GM12878 (cell line): ENCODE measurements at regions not wholly inside any gene's neighbourhood (a gene's known extent, or its start where the extent isn't known, plus 50 kb on each side); places are given as distances from the start of the nearest gene placed in this dataset.

ENCODE experiments used
- ATAC-seq: fragments of 200-7000 bp; cut with Tn5 transposase; 3 replicates; pipeline ENCODE4 v1.9.1; 2020; ENCODE audit warnings: mild to moderate bottlenecking, moderate library complexity
- BruUV-seq: library from RNA; stranded (reverse); fragments of 400-500 nt; replicated peaks from 2 replicates; lab custom pipeline; 2021; lab: Mats Ljungman, UMichigan
- CTCF ChIA-PET: fragments of 300-600 bp; sonication (Branson Sonifier 250); formaldehyde crosslinking; extraction: SDS; loops from one replicate; lab custom pipeline; 2021; ENCODE audit warnings: inconsistent platforms; lab: Yijun Ruan, JAX
- POLR2A ChIA-PET: fragments of 350-600 bp; formaldehyde crosslinking; extraction: SDS; loops from one replicate; lab custom pipeline; 2021; ENCODE audit warnings: inconsistent platforms; lab: Charles Lee
- RAD21 ChIA-PET: fragments of 300-600 bp; sonication (Branson Sonifier 250); formaldehyde crosslinking; loops from one replicate; lab custom pipeline; 2023; ENCODE audit warnings: antibody characterized with exemption; ENCODE audit not compliant: unreplicated experiment; lab: Charles Lee
- SMC1A ChIA-PET: fragments of 300-600 bp; sonication (Branson Sonifier 250); formaldehyde crosslinking; loops from one replicate; lab custom pipeline; 2023; ENCODE audit not compliant: unreplicated experiment, uncharacterized antibody; lab: Charles Lee
- DNase-seq: peaks from one replicate; pipeline ENCODE4 v3.0.0-alpha.2; 2011; ENCODE audit warnings: low read depth, low spot score
- FAIRE-seq: peaks from 3 replicates; lab custom pipeline; 2011; peaks lifted over from hg19 to GRCh38; lab: Jason Lieb, UNC
- H2AFZ ChIP-seq: 2 replicates; pipeline ENCODE4 v1.6.0; 2011; ENCODE audit warnings: low read depth, low read length, control low read depth; ENCODE audit not compliant: control insufficient read depth
- H3K27ac ChIP-seq: 2 replicates; pipeline ENCODE4 v1.5.1; 2011; ENCODE audit warnings: control low read depth; ENCODE audit not compliant: control insufficient read depth, insufficient read depth
- H3K27me3 ChIP-seq, 2 experiments: replicated peaks in 1 of 2; 2 replicates each; pipeline versions ENCODE4 v1.6.0 to v1.6.1; 2011; ENCODE audit warnings: low read length in 1 of 2; ENCODE audit not compliant: control insufficient read depth in 2 of 2, insufficient read depth in 2 of 2
- H3K36me3 ChIP-seq, 2 experiments: 2 replicates each; pipeline ENCODE4 v1.5.1; 2011; ENCODE audit warnings: low read length in 1 of 2; ENCODE audit not compliant: control insufficient read depth in 2 of 2, insufficient read depth in 2 of 2
- H3K4me1 ChIP-seq: 2 replicates; pipeline ENCODE4 v1.6.1; 2011; ENCODE audit warnings: mild to moderate bottlenecking, low read length, moderate library complexity, mixed read lengths; ENCODE audit not compliant: control insufficient read depth, insufficient read depth
- H3K4me2 ChIP-seq: 2 replicates; pipeline ENCODE4 v1.6.0; 2011; ENCODE audit warnings: control low read depth; ENCODE audit not compliant: control insufficient read depth, insufficient read depth
- H3K4me3 ChIP-seq: fragments of 200-600 bp; sonication (generic); 2 replicates; pipeline ENCODE4 v1.5.1; 2016
- H3K79me2 ChIP-seq: 2 replicates; pipeline ENCODE4 v1.6.0; 2011; ENCODE audit warnings: low read length; ENCODE audit not compliant: control insufficient read depth, insufficient read depth
- H3K9ac ChIP-seq: 2 replicates; pipeline ENCODE4 v1.8.0; 2011; ENCODE audit warnings: low read length, control low read depth, mixed read lengths; ENCODE audit not compliant: control insufficient read depth, insufficient read depth
- H3K9me3 ChIP-seq: replicated peaks from 3 replicates; pipeline ENCODE4 v1.5.1; 2011; ENCODE audit warnings: mild to moderate bottlenecking, low read length; ENCODE audit not compliant: control insufficient read depth, insufficient read depth
- H4K20me1 ChIP-seq: 2 replicates; pipeline ENCODE4 v1.6.0; 2011; ENCODE audit not compliant: control insufficient read depth, insufficient read depth
- ASH2L ChIP-seq: fragments of 300-600, 200-600 bp; sonication (generic); IDR thresholded peaks from 2 replicates; pipeline ENCODE4 v1.6.1; 2017; ENCODE audit warnings: low read depth, mild to moderate bottlenecking, borderline replicate concordance
- CBX5 ChIP-seq: sonication (generic); IDR thresholded peaks from 2 replicates; pipeline ENCODE4 v1.6.1; 2016; ENCODE audit warnings: low read depth, moderate library complexity, mild to moderate bottlenecking, inconsistent platforms
- CHD1 ChIP-seq: IDR thresholded peaks from 2 replicates; pipeline ENCODE4 v1.6.1; 2012; ENCODE audit warnings: low read depth, low read length, improper control_type of control experiment
- CHD2 ChIP-seq: IDR thresholded peaks from 2 replicates; pipeline ENCODE4 v1.6.1; 2011; ENCODE audit warnings: low read depth, low read length, improper control_type of control experiment, borderline replicate concordance
- EZH2 ChIP-seq: IDR thresholded peaks from 2 replicates; pipeline ENCODE4 v1.6.1; 2012; ENCODE audit warnings: low read depth, mild to moderate bottlenecking, control low read depth, inconsistent platforms, low read length, borderline replicate concordance; ENCODE audit not compliant: control insufficient read depth
- FOS ChIP-seq: IDR thresholded peaks from 3 replicates; pipeline ENCODE4 v1.6.1; 2011; ENCODE audit warnings: borderline replicate concordance; ENCODE audit not compliant: insufficient read length; ENCODE audit errors: extremely low read depth
- FOXK2 ChIP-seq: fragments of 450-650 bp; IDR thresholded peaks from 2 replicates; pipeline ENCODE4 v1.6.1; 2017; ENCODE audit warnings: mild to moderate bottlenecking, moderate library complexity
- HDAC6 ChIP-seq: fragments of 200-600 bp; sonication (generic); IDR thresholded peaks from one replicate; pipeline ENCODE4 v1.8.0; 2017; ENCODE audit warnings: antibody characterized with exemption; ENCODE audit not compliant: unreplicated experiment
- KDM1A ChIP-seq: fragments of 200-600 bp; sonication (generic); IDR thresholded peaks from 2 replicates; pipeline ENCODE4 v1.6.1; 2016; ENCODE audit warnings: borderline replicate concordance
- MEF2A ChIP-seq: IDR thresholded peaks from 2 replicates; pipeline ENCODE4 v1.6.1; 2011; ENCODE audit warnings: low read depth, mild to moderate bottlenecking, low read length, moderate library complexity; ENCODE audit not compliant: insufficient read depth
- MYB ChIP-seq: fragments of 150-350 bp; IDR thresholded peaks from 2 replicates; pipeline ENCODE4 v1.6.1; 2014; ENCODE audit warnings: mild to moderate bottlenecking, low read depth, low read length, borderline replicate concordance
- POLR2AphosphoS5 ChIP-seq: IDR thresholded peaks from 2 replicates; pipeline ENCODE4 v1.6.1; 2011; ENCODE audit warnings: mild to moderate bottlenecking, low read length, inconsistent platforms
- RB1 ChIP-seq: fragments of 450-650 bp; formaldehyde crosslinking; IDR thresholded peaks from 2 replicates; pipeline ENCODE4 v1.6.1; 2017; ENCODE audit warnings: mild to moderate bottlenecking, borderline replicate concordance
- SREBF1 ChIP-seq: IDR thresholded peaks from 2 replicates; pipeline ENCODE4 v1.6.1; 2012; ENCODE audit warnings: mild to moderate bottlenecking, low read length
- STAT3 ChIP-seq: IDR thresholded peaks from 2 replicates; pipeline ENCODE4 v1.6.1; 2011; ENCODE audit warnings: low read depth, low read length, improper control_type of control experiment
- SUZ12 ChIP-seq: fragments of 200-600 bp; sonication (generic); IDR thresholded peaks from one replicate; pipeline ENCODE4 v1.6.1; 2018; ENCODE audit warnings: antibody characterized with exemption, mild to moderate bottlenecking; ENCODE audit not compliant: unreplicated experiment
- TARDBP ChIP-seq: IDR thresholded peaks from 2 replicates; pipeline ENCODE4 v1.6.1; 2016; ENCODE audit warnings: borderline replicate concordance
- TCF12 ChIP-seq: IDR thresholded peaks from 2 replicates; pipeline ENCODE4 v1.6.1; 2011; ENCODE audit warnings: low read depth, mild to moderate bottlenecking, low read length
- WGBS: methylation state at CpG from one replicate; pipeline ENCODE4 v1.1.6; 2016; ENCODE audit warnings: low lambda C conversion rate; ENCODE audit not compliant: insufficient replicate concordance, insufficient coverage; ENCODE audit errors: missing lambda C conversion rate; 5-methylcytosine and 5-hydroxymethylcytosine counted together
- in situ Hi-C: fragments of 300-500 bp; cut with MboI; formaldehyde crosslinking; loops from 9 replicates; pipeline ENCODE4 v1.14.3; 2018; ENCODE audit warnings: mixed read lengths
- intact Hi-C: fragments of 100-400 bp; cut with micrococcal nuclease; formaldehyde crosslinking; loops from one replicate; pipeline ENCODE4 v1.14.2; 2022; ENCODE audit not compliant: unreplicated experiment
- TF ChIP-seq, protein P1 (sequence below): fragments of 450-650 bp; IDR thresholded peaks from 2 replicates; pipeline ENCODE4 v1.6.1; 2016; ENCODE audit warnings: mild to moderate bottlenecking

DNA sequence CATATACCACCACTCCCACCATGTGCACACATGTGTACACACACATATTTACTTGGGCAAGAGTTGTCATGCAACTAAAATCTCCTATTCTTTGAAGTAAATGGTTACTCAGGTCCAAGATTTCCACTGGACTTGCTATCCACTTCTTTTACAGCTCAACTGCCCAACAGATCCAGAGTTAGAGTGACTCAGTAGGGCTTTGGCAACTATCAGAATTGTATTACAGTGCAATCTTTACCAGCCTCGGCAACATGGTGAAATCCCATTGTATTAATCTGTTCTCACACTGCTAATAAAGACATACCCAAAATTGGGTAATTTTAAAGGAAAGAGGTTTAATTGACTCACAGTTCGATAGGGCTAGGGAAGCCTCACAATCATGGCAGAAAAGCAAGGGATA lies 51.9 kb upstream of the ABLIM1 start:
- WGBS, result 44% methylated on average over 2 of the region's 2 CpGs
- FAIRE-seq, result no peak
- in situ Hi-C loops, result no loop called here

DNA sequence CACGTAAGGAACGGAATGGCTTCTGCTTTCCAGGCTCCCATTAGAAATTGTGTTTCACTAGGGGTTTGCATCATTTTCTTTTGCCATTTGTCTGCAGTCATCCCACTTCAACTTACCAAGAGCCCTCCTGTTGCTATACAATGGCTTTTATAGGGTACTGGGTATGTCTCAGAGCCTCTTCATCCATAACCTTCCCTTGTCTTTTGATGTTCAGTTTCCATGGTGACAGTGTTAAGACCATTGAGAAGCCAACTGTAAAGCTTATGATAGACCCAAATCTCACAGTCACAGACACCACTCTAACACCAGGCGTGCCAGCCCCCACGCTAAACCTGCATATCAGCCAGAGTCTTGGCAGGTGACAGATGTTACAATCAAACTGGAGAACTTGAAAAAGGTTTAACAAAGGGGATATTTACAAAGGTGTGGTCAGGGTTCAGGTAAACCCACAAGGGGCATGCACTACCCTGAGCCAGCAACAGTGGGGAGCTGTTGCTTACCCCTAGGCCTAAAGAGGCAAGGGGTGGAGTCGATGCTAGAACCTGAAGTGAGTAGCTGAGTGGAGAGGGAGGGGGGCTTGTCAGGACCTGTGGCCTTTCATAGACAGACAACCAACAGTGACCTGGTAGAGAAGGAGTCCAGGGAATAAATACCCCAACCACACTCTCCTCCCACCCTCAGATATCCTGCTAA lies 53.2 kb upstream of the ABLIM1 start:
- no peaks in the 10 kb centered on the region for H3K9me3 ChIP-seq
- no TSS peak for BruUV-seq
- no peak overlapping the region for H3K4me3 ChIP-seq
- no peaks in the 10 kb centered on the region for H4K20me1 ChIP-seq
- DNase-seq, result no peak
- in situ Hi-C loops (no loop called here), intact Hi-C loops (no loop called here)
- no peak overlapping the region for H2AFZ ChIP-seq
- ChIA-PET CTCF (no interaction called here), POLR2A (no interaction called here), SMC1A (no interaction called here), RAD21 (no interaction called here)
- H3K9ac ChIP-seq, result no peak overlapping the region
- no peak overlapping the region for H3K27ac ChIP-seq
- no peak for ATAC-seq
- no peak for FAIRE-seq
- WGBS, result 41% methylated on average over 5 of the region's 5 CpGs
- no peaks in the 10 kb centered on the region for H3K79me2 ChIP-seq
- no peak overlapping the region for H3K4me2 ChIP-seq
- H3K4me1 ChIP-seq, result no peaks in the 10 kb centered on the region
- no peaks in the 10 kb centered on the region for H3K36me3 ChIP-seq
- H3K27me3 ChIP-seq, result peaks cover 0 to 9% of the 10 kb centered on the region in 2 experiments; a peak in 1 of 4 replicates
- TF ChIP-seq CBX5, result no peak
- TF ChIP-seq TCF12, result no peak
- no peak for TF ChIP-seq FOS
- TF ChIP-seq POLR2AphosphoS5, result no peak
- no peak for TF ChIP-seq CHD1
- TF ChIP-seq TARDBP, result no peak
- no peak for TF ChIP-seq STAT3
- no peak for TF ChIP-seq EZH2
- TF ChIP-seq KDM1A, result no peak

More for the DNA sequence above, 51.9 kb upstream of the ABLIM1 start:
- Histone ChIP-seq H3K4me2 (no peak overlapping the region), H4K20me1 (no peaks in the 10 kb centered on the region), H2AFZ (no peak overlapping the region), H3K36me3 (no peaks in the 10 kb centered on the region), H3K9ac (no peak overlapping the region), H3K79me2 (no peaks in the 10 kb centered on the region), H3K4me1 (no peaks in the 10 kb centered on the region), H3K4me3 (no peak overlapping the region)
- BruUV-seq, result no TSS peak
- no peak for DNase-seq
- CTCF ChIA-PET, result no interaction called here
- POLR2A ChIA-PET, result no interaction called here
- SMC1A ChIA-PET, result interaction anchor here (0.7 kb wide), 1 partner anchor 231 kb away, joined by 3 read pairs; no protein-coding TSS in a partner anchor
- TF ChIP-seq HDAC6 (no peak), ASH2L (no peak), RB1 (no peak), POLR2AphosphoS5 (no peak), MEF2A (no peak), SREBF1 (no peak), SUZ12 (no peak), FOXK2 (no peak), MYB (no peak), CHD2 (no peak)
- TF ChIP-seq, protein P1, sequence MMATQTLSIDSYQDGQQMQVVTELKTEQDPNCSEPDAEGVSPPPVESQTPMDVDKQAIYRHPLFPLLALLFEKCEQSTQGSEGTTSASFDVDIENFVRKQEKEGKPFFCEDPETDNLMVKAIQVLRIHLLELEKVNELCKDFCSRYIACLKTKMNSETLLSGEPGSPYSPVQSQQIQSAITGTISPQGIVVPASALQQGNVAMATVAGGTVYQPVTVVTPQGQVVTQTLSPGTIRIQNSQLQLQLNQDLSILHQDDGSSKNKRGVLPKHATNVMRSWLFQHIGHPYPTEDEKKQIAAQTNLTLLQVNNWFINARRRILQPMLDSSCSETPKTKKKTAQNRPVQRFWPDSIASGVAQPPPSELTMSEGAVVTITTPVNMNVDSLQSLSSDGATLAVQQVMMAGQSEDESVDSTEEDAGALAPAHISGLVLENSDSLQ, result no peak
- TF ChIP-seq, all 136 proteins: peak for 0
- H3K9me3 ChIP-seq, result no peaks in the 10 kb centered on the region
- no peak for ATAC-seq
- H3K27ac ChIP-seq, result no peak overlapping the region
- H3K27me3 ChIP-seq, result peaks cover 0 to 4% of the 10 kb centered on the region in 2 experiments; a peak in 2 of 4 replicates
- RAD21 ChIA-PET, result no interaction called here
- intact Hi-C loops, result no loop called here
